ENCODE measurements at regions not wholly inside any gene's neighbourhood (a gene's known extent, or its start where the extent isn't known, plus 50 kb on each side); places are given as distances from the start of the nearest gene placed in this dataset.

- H2AFZ ChIP-seq (ENCODE audit: low read depth, low read length, severe bottlenecking) = no peak overlapping the region
- no peaks in the 10 kb centered on the region for H4K20me1 ChIP-seq (ENCODE audit: low read depth, low read length)
- no peak overlapping the region for H3K4me3 ChIP-seq (ENCODE audit: insufficient read depth, low read length, poor library complexity, severe bottlenecking)
- no peak overlapping the region for H3K27ac ChIP-seq (ENCODE audit: low read depth, low read length)
- H3K9me2 ChIP-seq (replicated peaks; ENCODE audit: insufficient read depth, low read length) = no peaks in the 10 kb centered on the region
- H3K36me3 ChIP-seq (ENCODE audit: low read length) = no peaks in the 10 kb centered on the region
- no peak for TF ChIP-seq CTCF (IDR thresholded peaks at IDR 0.05; ENCODE audit: insufficient read depth, low read length, poor library complexity, severe bottlenecking)
- no peak for TF ChIP-seq EZH2phosphoT487 (conservative IDR thresholded peaks at IDR 0.05; ENCODE audit: low read length)
- H3K79me2 ChIP-seq (ENCODE audit: insufficient read depth, low read length) = no peaks in the 10 kb centered on the region
- no peak overlapping the region for H3K4me2 ChIP-seq (ENCODE audit: low read depth, low read length, poor library complexity, severe bottlenecking)
- H3F3A ChIP-seq (ENCODE audit: insufficient read depth) = no peaks in the 10 kb centered on the region
- no peaks in the 10 kb centered on the region for H3K9me3 ChIP-seq (ENCODE audit: insufficient read depth, low read length)
- no peak overlapping the region for H3K9ac ChIP-seq (ENCODE audit: low read length)
- H3K27me3 ChIP-seq (ENCODE audit: low read length) = no peaks in the 10 kb centered on the region
These were observed 94.6 kb upstream of the CASK start for GRCh38 chrX:42017971-42018370.

GRCh38 chrX:42000836-42001235, 77.5 kb upstream of the CASK start:
- no peaks in the 10 kb centered on the region for H3F3A ChIP-seq (ENCODE audit: insufficient read depth)
- no peak overlapping the region for H3K9ac ChIP-seq (ENCODE audit: low read length)
- H3K27me3 ChIP-seq (ENCODE audit: low read length) = no peaks in the 10 kb centered on the region
- H2AFZ ChIP-seq (ENCODE audit: low read depth, low read length, severe bottlenecking) = no peak overlapping the region
- no peaks in the 10 kb centered on the region for H3K9me3 ChIP-seq (ENCODE audit: insufficient read depth, low read length)
- H3K9me2 ChIP-seq (replicated peaks; ENCODE audit: insufficient read depth, low read length) = no peaks in the 10 kb centered on the region
- H3K27ac ChIP-seq (ENCODE audit: low read depth, low read length) = no peak overlapping the region
- no peak overlapping the region for H3K4me3 ChIP-seq (ENCODE audit: insufficient read depth, low read length, poor library complexity, severe bottlenecking)
- no peaks in the 10 kb centered on the region for H3K36me3 ChIP-seq (ENCODE audit: low read length)
- no peak for TF ChIP-seq CTCF (IDR thresholded peaks at IDR 0.05; ENCODE audit: insufficient read depth, low read length, poor library complexity, severe bottlenecking)
- no peaks in the 10 kb centered on the region for H4K20me1 ChIP-seq (ENCODE audit: low read depth, low read length)
- H3K79me2 ChIP-seq (ENCODE audit: insufficient read depth, low read length) = no peaks in the 10 kb centered on the region
- no peak overlapping the region for H3K4me2 ChIP-seq (ENCODE audit: low read depth, low read length, poor library complexity, severe bottlenecking)

GRCh38 chrX:41984628-41985027, 61.3 kb upstream of the CASK start:
- H3K27me3 ChIP-seq (ENCODE audit: low read length) = no peaks in the 10 kb centered on the region
- no peak overlapping the region for H3K4me2 ChIP-seq (ENCODE audit: low read depth, low read length, poor library complexity, severe bottlenecking)
- no peaks in the 10 kb centered on the region for H3K36me3 ChIP-seq (ENCODE audit: low read length)
- H3K4me3 ChIP-seq (ENCODE audit: insufficient read depth, low read length, poor library complexity, severe bottlenecking) = no peak overlapping the region
- no peak overlapping the region for H3K9ac ChIP-seq (ENCODE audit: low read length)
- H3K9me2 ChIP-seq (replicated peaks; ENCODE audit: insufficient read depth, low read length) = no peaks in the 10 kb centered on the region
- H3K27ac ChIP-seq (ENCODE audit: low read depth, low read length) = no peak overlapping the region
- H2AFZ ChIP-seq (ENCODE audit: low read depth, low read length, severe bottlenecking) = no peak overlapping the region
- TF ChIP-seq EZH2phosphoT487 (conservative IDR thresholded peaks at IDR 0.05; ENCODE audit: low read length) (no peak), CTCF (IDR thresholded peaks at IDR 0.05; ENCODE audit: insufficient read depth, low read length, poor library complexity, severe bottlenecking) (no peak)
- H3K79me2 ChIP-seq (ENCODE audit: insufficient read depth, low read length) = no peaks in the 10 kb centered on the region
- no peaks in the 10 kb centered on the region for H3K9me3 ChIP-seq (ENCODE audit: insufficient read depth, low read length)
- no peaks in the 10 kb centered on the region for H3F3A ChIP-seq (ENCODE audit: insufficient read depth)
- H4K20me1 ChIP-seq (ENCODE audit: low read depth, low read length) = no peaks in the 10 kb centered on the region

GRCh38 chrX:41982953-41983352, 59.6 kb upstream of the CASK start:
- Histone ChIP-seq H3K9ac (ENCODE audit: low read length) (no peak overlapping the region), H3K79me2 (ENCODE audit: insufficient read depth, low read length) (no peaks in the 10 kb centered on the region), H3K27ac (ENCODE audit: low read depth, low read length) (no peak overlapping the region), H4K20me1 (ENCODE audit: low read depth, low read length) (no peaks in the 10 kb centered on the region), H3K4me2 (ENCODE audit: low read depth, low read length, poor library complexity, severe bottlenecking) (no peak overlapping the region), H3K9me3 (ENCODE audit: insufficient read depth, low read length) (no peaks in the 10 kb centered on the region), H3K36me3 (ENCODE audit: low read length) (no peaks in the 10 kb centered on the region), H3K27me3 (ENCODE audit: low read length) (no peaks in the 10 kb centered on the region), H2AFZ (ENCODE audit: low read depth, low read length, severe bottlenecking) (peak overlapping the region; percentile 41), H3K9me2 (replicated peaks; ENCODE audit: insufficient read depth, low read length) (no peaks in the 10 kb centered on the region), H3F3A (ENCODE audit: insufficient read depth) (no peaks in the 10 kb centered on the region), H3K4me3 (ENCODE audit: insufficient read depth, low read length, poor library complexity, severe bottlenecking) (no peak overlapping the region)
- no peak for TF ChIP-seq EZH2phosphoT487 (conservative IDR thresholded peaks at IDR 0.05; ENCODE audit: low read length)
- TF ChIP-seq CTCF (IDR thresholded peaks at IDR 0.05; ENCODE audit: insufficient read depth, low read length, poor library complexity, severe bottlenecking) = no peak

All from SU-DHL-6 (cell line).